NB4 (cell line): ENCODE measurements at regions not wholly inside any gene's neighbourhood (a gene's known extent, or its start where the extent isn't known, plus 50 kb on each side); places are given as distances from the start of the nearest gene placed in this dataset.
A peak's percentile ranks its signal among the peaks of the same experiment; 100 is the strongest.

ENCODE experiments used
- DNase-seq: peaks from one replicate; pipeline ENCODE4 v3.0.0; 2010; ENCODE audit warnings: low read depth
- H3K4me3 ChIP-seq: one replicate; pipeline ENCODE4 v1.5.1; 2011; ENCODE audit warnings: mild to moderate bottlenecking, low read depth, low read length, moderate library complexity
- CTCF ChIP-seq: IDR thresholded peaks from one replicate; pipeline ENCODE4 v1.5.1; 2012; ENCODE audit warnings: low read depth, low read length
- MAX ChIP-seq: IDR thresholded peaks from 2 replicates; pipeline ENCODE4 v1.6.1; 2011; ENCODE audit warnings: low read depth, low read length
- MYC ChIP-seq: IDR thresholded peaks from 2 replicates; pipeline ENCODE4 v1.6.1; 2011; ENCODE audit warnings: low read depth, low read length
- POLR2A ChIP-seq: IDR thresholded peaks from 2 replicates; pipeline ENCODE4 v1.6.1; 2011; ENCODE audit warnings: mild to moderate bottlenecking; ENCODE audit not compliant: insufficient read length; ENCODE audit errors: extremely low read depth

DNA sequence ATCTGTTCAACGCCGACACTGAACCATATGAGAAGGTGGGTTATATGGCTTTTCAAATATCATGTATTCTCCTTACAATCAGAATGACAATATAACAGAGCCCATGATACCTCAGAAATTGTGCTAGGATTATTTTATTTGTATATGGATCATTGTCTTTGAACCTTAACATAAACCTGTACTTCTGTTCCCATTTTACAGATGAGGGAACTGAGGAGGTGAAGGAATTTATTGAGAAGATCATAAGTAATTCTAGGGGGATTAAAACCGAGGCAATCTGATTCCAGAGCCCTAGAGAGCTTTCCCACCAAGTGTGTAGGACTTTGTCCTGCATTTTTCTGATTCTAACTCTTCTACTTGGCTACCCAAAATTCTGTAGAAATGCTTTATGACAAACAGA, 279.8 kb upstream of the FANCL start:
- no peak overlapping the region for H3K4me3 ChIP-seq
- no peak for TF ChIP-seq MYC
- no peak for TF ChIP-seq MAX
- no peak for DNase-seq

DNA sequence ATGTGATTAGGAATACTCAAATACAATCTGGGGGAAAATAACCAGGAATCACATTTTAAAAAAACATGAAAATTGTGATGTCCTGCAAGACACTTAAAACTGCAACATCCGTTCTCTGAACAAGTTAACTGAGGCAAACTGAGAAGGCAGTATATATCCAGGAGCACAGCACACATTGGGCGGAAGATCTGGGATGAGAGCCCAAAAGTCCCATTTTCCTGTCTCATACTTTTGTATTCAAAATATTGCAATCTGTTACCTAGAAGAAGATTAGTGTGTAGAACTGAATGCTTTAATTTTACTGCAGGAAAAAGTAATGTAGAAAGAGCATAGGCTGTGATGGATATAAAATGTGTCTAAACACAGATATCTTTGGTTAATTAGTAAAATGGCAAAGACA, 276.8 kb upstream of the FANCL start:
- no peak overlapping the region for H3K4me3 ChIP-seq
- TF ChIP-seq POLR2A (no peak), CTCF (no peak), MAX (no peak), MYC (no peak)
- no peak for DNase-seq

DNA sequence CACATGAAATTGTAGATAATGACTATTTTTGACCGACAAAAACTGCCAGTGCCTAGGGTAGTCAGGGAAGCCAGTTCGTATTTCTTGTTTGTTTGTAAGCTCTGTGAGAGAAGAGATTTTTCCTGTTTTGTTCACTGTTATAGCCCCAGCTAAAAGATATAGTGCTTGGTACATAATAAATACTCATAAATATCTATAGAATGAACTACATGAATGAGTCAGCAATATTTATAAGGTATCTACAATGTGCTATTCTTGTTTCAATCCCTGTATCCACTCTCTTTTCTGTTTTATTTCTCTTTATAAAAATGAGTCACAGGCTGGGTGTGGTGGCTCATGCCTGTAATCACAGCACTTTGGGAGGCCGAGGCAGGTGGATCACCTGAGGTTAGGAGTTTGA, 275.6 kb upstream of the FANCL start:
- no peak for TF ChIP-seq MYC
- no peak for TF ChIP-seq CTCF
- no peak for TF ChIP-seq POLR2A
- no peak for TF ChIP-seq MAX
- DNase-seq = no peak
- H3K4me3 ChIP-seq = no peak overlapping the region

GRCh38 chr2:58515827-58516573, 274.9 kb upstream of the FANCL start:
- TF ChIP-seq POLR2A (no peak), MAX (no peak), MYC (no peak), CTCF (no peak)
- no peak overlapping the region for H3K4me3 ChIP-seq
- DNase-seq = peak; percentile 4

- no peak for DNase-seq
- H3K4me3 ChIP-seq = no peak overlapping the region
- TF ChIP-seq POLR2A (no peak), CTCF (no peak), MYC (no peak), MAX (no peak)
Measured at GRCh38 chr2:58514252-58514651, 273.1 kb upstream of the FANCL start.

DNA sequence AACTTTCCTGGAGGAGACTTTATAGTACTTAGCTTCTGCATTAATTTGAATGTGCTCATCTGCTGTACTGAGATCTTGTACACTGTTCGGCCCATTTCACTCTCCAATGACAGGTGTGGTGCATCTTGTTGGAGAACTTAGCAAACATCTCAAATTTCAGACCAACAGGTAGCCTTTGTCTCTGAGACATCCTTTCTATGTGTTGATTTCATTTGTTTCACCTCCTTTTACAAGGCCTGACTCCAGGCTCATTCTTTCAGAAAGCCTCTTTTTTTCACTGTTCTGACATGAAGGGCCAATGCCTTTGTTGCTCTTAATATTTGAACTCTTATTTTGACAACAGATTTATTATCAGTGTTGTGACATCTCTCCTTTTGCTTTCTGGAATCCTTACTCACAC, 271.8 kb upstream of the FANCL start:
- no peak overlapping the region for H3K4me3 ChIP-seq
- DNase-seq = no peak
- no peak for TF ChIP-seq MYC
- no peak for TF ChIP-seq MAX
- no peak for TF ChIP-seq CTCF
- no peak for TF ChIP-seq POLR2A
